ENCODE measurements at regions not wholly inside any gene's neighbourhood (a gene's known extent, or its start where the extent isn't known, plus 50 kb on each side); places are given as distances from the start of the nearest gene placed in this dataset.
"Not testable (repeated sequence)": the region's sequence is repeated elsewhere in the genome, so short reads cannot be mapped to it uniquely, and the experiment has no call there.

DNA sequence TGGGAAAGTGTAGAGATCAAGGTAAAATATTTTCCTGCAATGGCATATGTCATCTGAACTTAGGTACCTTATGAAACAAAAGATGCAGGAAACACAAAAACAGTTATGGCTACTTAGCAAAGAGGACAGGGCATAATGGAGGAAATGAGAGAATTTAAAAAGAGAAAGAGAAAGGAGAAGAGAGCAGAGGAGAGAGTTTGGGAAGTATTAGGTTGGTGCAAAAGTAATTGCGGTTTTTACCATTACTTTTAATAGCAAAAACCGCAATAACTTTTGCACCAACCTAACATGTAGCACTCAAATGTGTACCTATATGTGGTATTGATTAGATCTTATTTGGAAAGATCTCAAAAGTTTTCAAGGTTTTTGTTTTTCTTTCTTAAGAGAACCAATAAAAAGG lies 160.1 kb upstream of the ACTBL2 start:
- no peak for DNase-seq (ENCODE audit: low spot score)
- TF ChIP-seq, protein P1, sequence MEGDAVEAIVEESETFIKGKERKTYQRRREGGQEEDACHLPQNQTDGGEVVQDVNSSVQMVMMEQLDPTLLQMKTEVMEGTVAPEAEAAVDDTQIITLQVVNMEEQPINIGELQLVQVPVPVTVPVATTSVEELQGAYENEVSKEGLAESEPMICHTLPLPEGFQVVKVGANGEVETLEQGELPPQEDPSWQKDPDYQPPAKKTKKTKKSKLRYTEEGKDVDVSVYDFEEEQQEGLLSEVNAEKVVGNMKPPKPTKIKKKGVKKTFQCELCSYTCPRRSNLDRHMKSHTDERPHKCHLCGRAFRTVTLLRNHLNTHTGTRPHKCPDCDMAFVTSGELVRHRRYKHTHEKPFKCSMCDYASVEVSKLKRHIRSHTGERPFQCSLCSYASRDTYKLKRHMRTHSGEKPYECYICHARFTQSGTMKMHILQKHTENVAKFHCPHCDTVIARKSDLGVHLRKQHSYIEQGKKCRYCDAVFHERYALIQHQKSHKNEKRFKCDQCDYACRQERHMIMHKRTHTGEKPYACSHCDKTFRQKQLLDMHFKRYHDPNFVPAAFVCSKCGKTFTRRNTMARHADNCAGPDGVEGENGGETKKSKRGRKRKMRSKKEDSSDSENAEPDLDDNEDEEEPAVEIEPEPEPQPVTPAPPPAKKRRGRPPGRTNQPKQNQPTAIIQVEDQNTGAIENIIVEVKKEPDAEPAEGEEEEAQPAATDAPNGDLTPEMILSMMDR (IDR thresholded peaks at IDR 0.05; ENCODE audit: extremely low read depth, missing control alignments): no peak

DNA sequence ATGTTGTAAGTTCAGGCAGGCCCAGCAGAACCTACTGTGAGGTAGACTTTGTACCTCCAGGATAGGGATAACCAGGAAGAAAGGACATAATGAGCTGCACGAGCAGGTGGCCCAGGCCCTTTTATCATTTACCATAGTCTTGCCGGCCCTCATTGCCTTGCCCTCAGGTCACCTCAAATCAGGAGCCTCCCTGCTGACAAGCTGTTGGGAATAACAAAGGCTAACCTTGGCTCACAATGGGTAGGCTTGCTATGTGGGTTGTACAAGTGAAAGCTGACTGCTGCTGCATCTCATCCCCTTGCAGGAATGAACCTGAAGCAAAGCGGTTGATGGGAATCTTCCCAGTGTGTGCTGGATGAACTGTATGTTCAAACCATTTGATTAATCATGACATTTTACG lies 159.5 kb upstream of the ACTBL2 start:
- no peak for DNase-seq (ENCODE audit: low spot score)
- TF ChIP-seq, protein P1 (IDR thresholded peaks at IDR 0.05; ENCODE audit: extremely low read depth, missing control alignments): no peak

DNA sequence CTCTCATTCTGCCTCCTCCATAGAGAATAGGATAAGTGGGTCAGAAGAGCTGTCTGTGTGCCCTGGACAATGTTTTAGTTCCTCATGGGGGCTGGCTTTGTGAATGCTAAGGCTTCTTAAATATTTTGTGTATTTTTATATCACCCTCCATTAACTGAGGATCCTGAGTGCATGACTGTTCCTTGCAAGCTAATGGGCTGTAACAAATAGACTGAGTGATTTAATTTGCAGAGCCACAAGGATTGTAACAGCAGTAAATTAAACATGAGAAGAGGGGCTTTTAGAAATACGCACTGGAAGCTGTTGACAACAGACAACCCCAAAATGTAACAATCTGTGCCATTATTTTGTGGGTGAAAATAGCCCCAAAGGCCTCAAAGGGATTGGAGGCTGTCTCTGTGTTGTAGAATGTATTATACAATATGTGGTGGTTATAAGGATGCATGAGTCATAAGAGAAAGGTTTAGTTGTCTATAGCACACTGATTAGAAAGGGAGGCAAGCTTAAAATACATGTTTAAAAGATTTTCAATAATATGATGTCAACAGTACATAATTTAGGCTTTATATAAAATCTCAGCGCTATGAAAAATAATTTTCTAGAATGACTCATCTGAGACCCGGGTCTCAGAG lies 152.7 kb upstream of the ACTBL2 start:
- TF ChIP-seq, protein P1 (IDR thresholded peaks at IDR 0.05; ENCODE audit: extremely low read depth, missing control alignments): no peak
- no peak for DNase-seq (ENCODE audit: low spot score)

DNA sequence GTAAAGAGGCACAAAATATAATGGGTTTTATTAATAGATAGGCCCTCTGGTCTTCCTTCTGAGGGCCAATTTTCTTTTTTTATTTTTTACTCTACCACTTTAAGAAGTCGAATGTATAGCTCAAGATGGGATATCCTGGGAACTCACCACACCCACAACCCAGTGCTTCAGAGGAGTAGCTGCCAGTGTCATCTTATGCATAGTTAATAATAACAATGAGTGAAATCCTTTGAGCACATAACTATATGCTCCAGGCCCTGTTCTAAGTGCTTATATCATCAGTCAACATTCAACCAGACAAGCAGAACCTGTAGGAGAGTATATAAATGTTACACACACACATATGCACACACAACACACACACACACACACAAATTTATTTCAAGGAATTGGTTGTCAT lies 150.3 kb upstream of the ACTBL2 start:
- DNase-seq (ENCODE audit: low spot score): no peak
- TF ChIP-seq, protein P1 (IDR thresholded peaks at IDR 0.05; ENCODE audit: extremely low read depth, missing control alignments): no peak

DNA sequence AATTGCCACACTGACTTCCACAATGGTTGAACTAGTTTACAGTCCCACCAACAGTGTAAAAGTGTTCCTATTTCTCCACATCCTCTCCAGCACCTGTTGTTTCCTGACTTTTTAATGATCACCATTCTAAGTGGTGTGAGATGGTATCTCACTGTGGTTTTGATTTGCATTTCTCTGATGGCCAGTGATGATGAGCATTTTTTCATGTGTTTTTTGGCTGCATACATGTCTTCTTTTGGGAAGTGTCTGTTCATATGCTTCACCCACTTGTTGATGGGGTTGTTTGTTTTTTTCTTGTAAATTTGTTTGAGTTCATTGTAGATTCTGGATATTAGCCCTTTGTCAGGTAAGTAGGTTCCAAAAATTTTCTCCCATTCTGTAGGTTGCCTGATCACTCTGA lies 148.5 kb upstream of the ACTBL2 start:
- DNase-seq (ENCODE audit: low spot score): not testable (repeated sequence)

DNA sequence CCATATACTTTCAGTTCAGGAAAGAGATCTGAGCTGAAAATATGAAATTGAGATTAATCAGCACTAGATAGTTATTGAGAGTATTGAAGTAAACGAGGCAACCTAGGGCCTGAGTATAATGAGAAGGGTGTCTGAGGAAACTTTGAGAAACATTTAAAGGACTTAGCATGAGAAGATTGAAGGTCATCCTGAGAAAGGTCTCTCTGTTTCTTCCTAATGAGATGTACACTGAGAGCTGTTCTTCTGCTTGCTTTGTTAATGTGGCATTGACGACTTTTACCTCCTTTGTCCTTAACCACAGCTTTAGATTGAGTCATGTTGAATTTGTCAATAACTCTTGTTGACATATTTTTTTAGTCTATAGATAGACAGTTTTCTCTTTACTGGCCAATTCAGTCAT lies 145.1 kb upstream of the ACTBL2 start:
- TF ChIP-seq, protein P1 (IDR thresholded peaks at IDR 0.05; ENCODE audit: extremely low read depth, missing control alignments): no peak
- DNase-seq (ENCODE audit: low spot score): no peak

DNA sequence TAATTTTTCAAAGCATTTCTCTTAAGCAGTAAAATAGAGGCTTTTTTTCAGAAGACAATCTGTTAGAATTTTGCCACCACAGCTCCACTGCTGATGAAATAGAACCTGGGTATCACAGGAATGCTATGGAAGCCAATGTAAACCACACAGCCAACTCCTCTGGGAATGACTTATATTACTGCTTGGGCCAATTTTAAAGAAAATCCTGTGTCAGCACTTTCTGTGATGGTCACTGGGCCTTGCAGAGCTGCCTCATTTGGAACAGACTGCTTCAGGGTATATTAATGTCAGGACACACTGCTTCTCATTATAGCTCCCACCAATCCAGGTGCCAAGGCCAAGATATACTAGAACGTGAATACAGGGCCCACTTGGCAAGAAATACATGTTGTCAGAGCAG lies 144.1 kb upstream of the ACTBL2 start:
- TF ChIP-seq, protein P1 (IDR thresholded peaks at IDR 0.05; ENCODE audit: extremely low read depth, missing control alignments): no peak
- no peak for DNase-seq (ENCODE audit: low spot score)

DNA sequence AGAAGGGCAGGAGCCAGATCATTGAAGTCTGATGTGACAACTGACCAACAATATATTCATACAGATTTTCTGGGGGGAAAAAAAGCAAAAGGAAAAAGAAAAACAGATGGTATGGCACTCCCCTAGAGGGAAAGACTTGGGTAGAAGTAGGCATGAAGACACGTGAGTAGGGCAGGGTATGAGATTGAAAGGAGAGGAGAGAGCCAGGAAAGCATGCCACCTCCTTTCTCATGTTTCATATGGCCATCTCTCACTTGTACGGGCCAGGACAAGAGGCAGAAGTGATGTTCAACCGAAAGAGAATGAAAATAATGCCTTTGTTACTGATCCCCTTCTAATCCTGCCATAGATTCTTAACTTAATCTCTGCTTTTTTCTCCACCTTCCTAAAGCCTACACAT lies 139.0 kb upstream of the ACTBL2 start:
- TF ChIP-seq, protein P1 (IDR thresholded peaks at IDR 0.05; ENCODE audit: extremely low read depth, missing control alignments): no peak
- no peak for DNase-seq (ENCODE audit: low spot score)

All from GM20000 (cell line).